ENCODE measurements at regions not wholly inside any gene's neighbourhood (a gene's known extent, or its start where the extent isn't known, plus 50 kb on each side); places are given as distances from the start of the nearest gene placed in this dataset.
"Not testable (repeated sequence)": the region's sequence is repeated elsewhere in the genome, so short reads cannot be mapped to it uniquely, and the experiment has no call there.

GRCh38 chr3:191518861-191519260 is 57.9 kb downstream of the PYDC2 start:
- CTCF ChIA-PET, result no interaction called here
- POLR2A ChIA-PET, result no interaction called here

GRCh38 chr3:191521055-191521454 is 60.1 kb downstream of the PYDC2 start:
- POLR2A ChIA-PET, result no interaction called here
- CTCF ChIA-PET, result no interaction called here

GRCh38 chr3:191523148-191523547 is 62.2 kb downstream of the PYDC2 start:
- POLR2A ChIA-PET, result no interaction called here
- CTCF ChIA-PET, result no interaction called here

DNA sequence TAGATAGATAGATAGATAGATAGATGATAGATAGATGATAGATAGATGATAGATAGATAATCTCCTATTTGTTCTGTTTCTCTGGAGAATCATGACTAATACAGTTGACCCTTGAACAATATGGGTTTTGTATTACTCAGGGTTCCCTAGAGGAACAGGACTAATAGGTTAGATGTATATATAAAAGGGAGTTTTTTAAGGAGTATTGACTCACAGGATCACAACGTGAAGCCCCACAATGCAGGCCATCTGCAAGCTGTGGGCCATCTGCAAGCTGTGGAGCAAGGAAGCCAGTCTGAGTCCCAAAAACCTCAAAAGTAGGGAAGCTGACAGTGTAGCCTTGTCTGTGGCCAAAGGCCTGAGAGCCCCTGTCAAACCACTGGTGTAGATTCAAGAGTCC is 67.6 kb downstream of the PYDC2 start:
- CTCF ChIA-PET, result no interaction called here
- POLR2A ChIA-PET, result no interaction called here

- POLR2A ChIA-PET, result no interaction called here
- CTCF ChIA-PET, result no interaction called here
These were observed 69.0 kb downstream of the PYDC2 start for GRCh38 chr3:191529992-191530391.

- POLR2A ChIA-PET, result no interaction called here
- CTCF ChIA-PET, result no interaction called here
These were observed 70.5 kb downstream of the PYDC2 start for GRCh38 chr3:191531434-191531972.

- POLR2A ChIA-PET, result no interaction called here
- CTCF ChIA-PET, result no interaction called here
These were observed 82.1 kb downstream of the PYDC2 start for GRCh38 chr3:191543018-191543417.

DNA sequence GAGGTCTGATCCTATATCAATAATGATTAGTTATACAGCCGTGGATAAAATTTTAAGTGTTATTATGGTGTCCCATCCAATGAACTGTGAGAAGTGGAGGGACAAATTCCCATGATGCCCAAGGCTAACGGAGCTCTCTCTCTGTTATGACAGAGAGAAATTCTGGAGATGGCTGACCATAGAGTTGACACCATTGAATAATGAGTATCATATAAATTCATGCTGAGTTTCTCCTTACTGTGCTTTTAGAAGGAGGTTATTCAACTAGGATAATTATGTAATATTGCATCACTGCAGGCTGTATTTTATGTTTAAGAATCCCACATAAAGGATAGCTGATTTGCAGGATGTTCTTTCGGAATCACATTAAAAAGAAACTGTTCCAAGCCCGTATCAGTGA is 82.9 kb downstream of the PYDC2 start:
- ChIA-PET CTCF (no interaction called here), POLR2A (no interaction called here)

DNA sequence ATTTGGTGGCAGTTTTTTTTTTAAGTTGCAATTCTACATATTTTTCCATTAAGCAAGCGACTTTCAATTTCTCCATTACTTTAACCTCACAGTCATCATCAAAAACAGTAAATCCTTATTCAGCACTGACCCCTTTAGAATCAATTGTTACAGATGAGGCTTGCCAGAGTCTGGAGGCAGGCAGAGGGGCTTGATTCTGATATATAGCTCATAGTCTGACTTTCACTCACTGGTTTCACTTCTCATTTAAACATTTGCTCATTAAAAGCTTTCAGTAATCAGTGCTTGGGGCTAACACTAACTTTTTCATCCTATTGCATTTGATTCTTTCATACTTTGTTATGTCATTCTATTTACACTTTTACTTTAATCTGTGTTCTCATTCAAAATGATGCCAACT is 88.4 kb downstream of the PYDC2 start:
- ChIA-PET CTCF (no interaction called here), POLR2A (no interaction called here)

- ChIA-PET CTCF (no interaction called here), POLR2A (no interaction called here)
These were observed 94.1 kb downstream of the PYDC2 start for GRCh38 chr3:191555037-191555436.

- POLR2A ChIA-PET, result no interaction called here
- CTCF ChIA-PET, result no interaction called here
These were observed 96.4 kb downstream of the PYDC2 start for GRCh38 chr3:191557322-191557721.

DNA sequence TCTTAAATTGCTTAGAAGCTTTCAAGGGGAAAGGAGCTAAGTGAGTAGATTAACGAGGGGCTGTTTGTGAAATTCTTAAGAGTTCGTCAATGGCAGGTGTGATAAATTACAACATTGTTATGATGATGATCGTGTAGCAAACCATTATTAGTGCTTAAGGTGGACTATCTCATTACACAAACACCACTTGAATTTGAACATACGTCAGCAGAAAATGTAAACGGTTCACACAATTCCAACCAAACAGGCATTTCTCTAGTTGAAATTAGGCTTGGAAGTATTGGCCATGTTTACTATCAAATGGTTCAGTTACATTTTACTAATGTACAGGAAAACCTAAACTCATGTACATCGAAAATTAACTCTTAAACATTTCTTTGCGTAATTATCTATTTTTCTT is 102.8 kb downstream of the PYDC2 start:
- ChIA-PET CTCF (no interaction called here), POLR2A (no interaction called here)

- ChIA-PET CTCF (no interaction called here), POLR2A (no interaction called here)
These were observed 105.5 kb downstream of the PYDC2 start for GRCh38 chr3:191566469-191566868.

DNA sequence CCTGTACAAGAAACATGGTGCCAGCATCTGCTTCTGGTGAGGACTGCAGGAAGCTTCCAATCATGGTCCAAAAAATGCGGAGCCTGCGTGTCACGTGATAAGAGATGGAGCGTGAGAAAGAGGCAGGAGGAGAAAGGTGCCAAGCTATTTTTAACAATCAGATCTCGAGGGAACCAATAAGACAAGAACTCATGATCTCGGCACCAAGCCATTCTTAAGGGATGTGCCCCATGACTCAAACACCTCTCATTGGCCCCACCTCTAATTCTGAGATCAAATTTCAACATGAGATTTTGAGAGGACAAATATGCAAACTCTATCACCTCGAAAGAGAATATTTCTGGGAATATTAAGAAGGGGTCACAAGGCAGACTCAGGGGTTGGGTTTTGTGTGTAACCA is 107.2 kb downstream of the PYDC2 start:
- CTCF ChIA-PET, result no interaction called here
- POLR2A ChIA-PET, result no interaction called here

- CTCF ChIA-PET, result no interaction called here
- POLR2A ChIA-PET, result no interaction called here
These were observed 131.1 kb downstream of the PYDC2 start for GRCh38 chr3:191592105-191592504.

GRCh38 chr3:191593486-191593885 is 132.5 kb downstream of the PYDC2 start:
- ChIA-PET CTCF (no interaction called here), POLR2A (no interaction called here)

DNA sequence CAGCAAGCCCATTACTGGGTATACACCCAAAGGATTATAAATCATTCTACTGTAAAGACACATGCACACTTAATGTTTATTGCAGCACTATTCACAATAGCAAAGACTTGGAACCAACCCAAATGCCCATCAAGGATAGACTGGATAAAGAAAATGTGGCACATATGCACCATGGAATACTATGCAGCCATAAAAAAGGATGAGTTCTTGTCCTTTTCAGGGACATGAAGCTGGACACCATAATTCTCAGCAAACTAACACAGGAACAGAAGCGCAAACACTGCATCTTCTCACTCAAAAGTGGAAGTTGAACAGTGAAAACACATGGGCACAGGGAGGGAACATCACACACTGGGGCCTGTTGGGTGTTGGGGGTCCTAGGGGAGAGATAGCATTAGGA is 154.5 kb downstream of the PYDC2 start:
- POLR2A ChIA-PET, CTCF ChIA-PET: not testable (repeated sequence)

DNA sequence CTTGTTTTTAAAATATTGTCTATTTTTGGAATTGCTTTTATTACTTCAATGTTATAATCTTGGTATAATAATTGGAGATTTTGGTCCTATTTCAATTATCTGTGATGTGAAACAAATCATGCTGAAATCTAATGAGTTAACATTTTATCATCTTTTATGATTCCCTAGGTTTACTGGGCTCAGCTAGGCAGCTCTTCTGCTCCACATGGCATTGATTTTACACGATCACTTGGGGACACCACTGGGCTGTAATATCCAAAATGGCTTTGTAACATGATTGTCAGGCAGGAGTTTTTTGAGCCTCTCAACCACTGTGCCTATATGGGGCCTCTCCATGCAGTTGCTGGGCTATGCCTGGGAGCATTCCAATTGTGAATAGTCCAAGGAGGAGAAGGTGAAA is 163.3 kb downstream of the PYDC2 start:
- ChIA-PET CTCF (no interaction called here), POLR2A (no interaction called here)

- POLR2A ChIA-PET, result no interaction called here
- CTCF ChIA-PET, result no interaction called here
These were observed 166.1 kb downstream of the PYDC2 start for GRCh38 chr3:191627064-191627463.

DNA sequence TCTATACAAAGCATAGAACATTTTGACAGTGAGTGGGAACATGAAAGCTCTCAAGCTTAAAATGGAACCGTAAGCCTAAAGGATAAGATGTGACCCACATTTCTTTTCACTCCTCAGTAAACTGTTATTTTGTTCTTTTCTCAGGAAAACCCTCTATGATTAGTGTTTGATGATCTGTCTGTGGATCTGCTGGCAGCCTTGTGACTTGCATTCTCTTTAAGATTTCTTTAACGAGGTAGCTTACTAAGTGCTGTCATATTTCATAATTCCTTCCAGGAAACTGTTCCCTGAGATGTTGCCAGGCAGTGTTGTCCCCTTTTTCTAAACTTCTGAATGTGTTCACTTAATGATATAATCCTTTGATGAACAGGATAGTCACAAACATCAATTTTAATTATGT is 167.6 kb downstream of the PYDC2 start:
- ChIA-PET POLR2A (interaction anchor here (0.6 kb wide), 1 partner anchor 89 kb away, joined by 4 read pairs; no protein-coding TSS in a partner anchor), CTCF (no interaction called here)

DNA sequence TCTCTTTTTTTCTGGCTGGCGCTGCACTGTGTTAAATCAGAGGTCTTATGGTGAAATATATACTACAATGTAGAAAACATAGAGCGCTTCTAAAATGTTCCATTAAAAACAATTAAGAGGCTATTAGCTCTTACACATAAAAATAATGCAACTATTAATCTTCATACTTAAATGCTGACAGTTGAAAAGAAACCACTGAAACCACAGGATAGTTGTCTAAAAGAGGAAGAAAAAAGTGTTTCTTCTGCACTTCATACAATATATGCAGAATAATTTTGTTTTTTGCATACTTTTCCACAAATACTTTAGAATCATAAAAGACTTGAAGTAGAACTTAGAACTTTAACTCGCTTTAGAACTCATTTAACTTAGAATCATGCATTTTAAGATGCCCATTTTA is 170.5 kb downstream of the PYDC2 start:
- POLR2A ChIA-PET, result no interaction called here
- CTCF ChIA-PET, result no interaction called here

DNA sequence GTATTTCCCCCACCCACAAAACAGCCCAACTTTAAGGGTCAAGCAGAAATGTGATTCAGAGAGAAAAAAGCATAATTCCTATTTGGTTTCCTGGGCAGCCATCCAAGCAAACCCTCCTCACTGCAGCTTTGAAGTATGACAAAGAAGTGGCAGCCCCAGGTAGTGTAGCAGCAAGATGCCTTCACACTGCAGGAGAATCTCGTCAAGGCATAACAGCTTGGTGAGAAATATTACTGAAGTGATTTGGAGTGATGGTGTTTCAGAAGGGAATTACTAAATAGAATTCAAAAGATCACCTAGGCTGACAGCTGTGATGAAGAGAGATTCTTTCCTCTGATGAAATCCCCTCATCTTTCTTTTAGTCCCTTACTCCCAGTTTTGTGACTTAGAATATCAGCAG is 173.9 kb downstream of the PYDC2 start:
- ChIA-PET CTCF (no interaction called here), POLR2A (no interaction called here)

DNA sequence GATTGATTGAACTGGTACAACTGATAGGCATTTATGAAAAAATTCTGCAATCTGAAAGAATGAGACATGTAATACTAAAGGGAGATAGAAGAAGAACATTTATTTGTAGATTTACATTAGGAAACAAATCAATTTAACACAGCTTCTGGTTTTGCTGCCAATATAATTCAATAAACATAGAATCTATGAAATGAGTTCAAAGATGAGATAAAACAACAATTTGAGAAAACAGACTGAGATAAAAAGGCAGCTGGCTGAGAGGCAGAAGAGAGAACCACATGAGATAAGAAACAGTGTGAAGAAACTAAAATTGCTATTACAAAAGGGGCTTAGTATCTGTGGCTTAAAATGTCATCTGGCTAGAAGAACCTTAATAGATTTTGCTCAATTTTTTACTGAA is 176.6 kb downstream of the PYDC2 start:
- POLR2A ChIA-PET, result no interaction called here
- CTCF ChIA-PET, result no interaction called here
